Cardiac muscle cell (in vitro differentiated cells and primary cell): ENCODE measurements at regions not wholly inside any gene's neighbourhood (a gene's known extent, or its start where the extent isn't known, plus 50 kb on each side); places are given as distances from the start of the nearest gene placed in this dataset.

ENCODE experiments used
- DNase-seq, 2 donors: peaks; one replicate each; pipeline versions ENCODE4 v3.0.0 to v3.0.0-alpha.2; 2010 to 2017; ENCODE audit warnings: low read depth in 1 of 2, low spot score in 1 of 2
- H3K27ac ChIP-seq: fragments of 200-600 bp; sonication (generic); 2 replicates; pipeline ENCODE4 v1.5.1; 2016
- H3K27me3 ChIP-seq: fragments of 200-600 bp; sonication (generic); 2 replicates; pipeline ENCODE4 v1.6.0; 2016; ENCODE audit warnings: control low read depth
- H3K36me3 ChIP-seq: fragments of 200-600 bp; sonication (generic); 2 replicates; pipeline ENCODE4 v1.5.1; 2016; ENCODE audit warnings: control low read depth
- H3K4me1 ChIP-seq: fragments of 200-600 bp; sonication (generic); 2 replicates; pipeline ENCODE4 v1.8.1; 2017; ENCODE audit warnings: low read depth, mild to moderate bottlenecking, mixed run types
- H3K4me3 ChIP-seq: fragments of 200-600 bp; sonication (generic); 2 replicates; pipeline ENCODE4 v1.5.1; 2016; ENCODE audit warnings: mild to moderate bottlenecking
- H3K9me3 ChIP-seq: fragments of 200-600 bp; sonication (generic); 2 replicates; pipeline ENCODE4 v1.5.1; 2017; ENCODE audit warnings: low read depth, mild to moderate bottlenecking, control low read depth
- TF ChIP-seq, protein P1 (sequence below): IDR thresholded peaks from 2 replicates; pipeline ENCODE4 v1.5.1; 2012; ENCODE audit warnings: low read depth, mild to moderate bottlenecking, low read length

- no peak overlapping the region for H3K4me3 ChIP-seq
- H3K27ac ChIP-seq = no peak overlapping the region
- TF ChIP-seq, protein P1, sequence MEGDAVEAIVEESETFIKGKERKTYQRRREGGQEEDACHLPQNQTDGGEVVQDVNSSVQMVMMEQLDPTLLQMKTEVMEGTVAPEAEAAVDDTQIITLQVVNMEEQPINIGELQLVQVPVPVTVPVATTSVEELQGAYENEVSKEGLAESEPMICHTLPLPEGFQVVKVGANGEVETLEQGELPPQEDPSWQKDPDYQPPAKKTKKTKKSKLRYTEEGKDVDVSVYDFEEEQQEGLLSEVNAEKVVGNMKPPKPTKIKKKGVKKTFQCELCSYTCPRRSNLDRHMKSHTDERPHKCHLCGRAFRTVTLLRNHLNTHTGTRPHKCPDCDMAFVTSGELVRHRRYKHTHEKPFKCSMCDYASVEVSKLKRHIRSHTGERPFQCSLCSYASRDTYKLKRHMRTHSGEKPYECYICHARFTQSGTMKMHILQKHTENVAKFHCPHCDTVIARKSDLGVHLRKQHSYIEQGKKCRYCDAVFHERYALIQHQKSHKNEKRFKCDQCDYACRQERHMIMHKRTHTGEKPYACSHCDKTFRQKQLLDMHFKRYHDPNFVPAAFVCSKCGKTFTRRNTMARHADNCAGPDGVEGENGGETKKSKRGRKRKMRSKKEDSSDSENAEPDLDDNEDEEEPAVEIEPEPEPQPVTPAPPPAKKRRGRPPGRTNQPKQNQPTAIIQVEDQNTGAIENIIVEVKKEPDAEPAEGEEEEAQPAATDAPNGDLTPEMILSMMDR = no peak
- H3K9me3 ChIP-seq = no peaks in the 10 kb centered on the region
- H3K4me1 ChIP-seq = no peaks in the 10 kb centered on the region
- no peaks in the 10 kb centered on the region for H3K27me3 ChIP-seq
- H3K36me3 ChIP-seq = no peaks in the 10 kb centered on the region
- peak; percentile 15 to 45 for DNase-seq
These were observed 277.5 kb upstream of the AGTR2 start for GRCh38 chrX:115892787-115893671.

DNA sequence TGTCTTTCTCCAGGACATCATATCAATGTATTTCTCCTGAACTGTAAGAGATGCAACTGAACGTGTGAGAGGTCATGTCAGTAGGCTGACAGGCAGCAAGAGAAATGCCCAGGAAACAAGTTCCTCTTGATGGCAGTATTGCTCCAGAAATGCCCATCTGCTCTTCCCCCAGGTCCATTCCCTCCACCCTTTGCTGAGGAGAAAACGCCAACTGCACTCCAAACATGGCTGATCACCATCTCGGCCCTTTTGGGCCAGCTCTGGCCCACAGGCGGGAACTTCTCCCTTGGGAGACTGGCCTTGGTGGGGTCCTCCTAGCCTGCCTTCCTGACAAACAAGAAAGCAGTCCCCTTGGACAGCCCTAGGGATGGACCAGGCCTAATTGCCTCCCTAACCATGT is 276.5 kb upstream of the AGTR2 start:
- H3K9me3 ChIP-seq = no peaks in the 10 kb centered on the region
- no peaks in the 10 kb centered on the region for H3K27me3 ChIP-seq
- TF ChIP-seq, protein P1 = no peak
- no peak overlapping the region for H3K4me3 ChIP-seq
- DNase-seq = peak in 1 of 2 donors; percentile 13
- H3K4me1 ChIP-seq = no peaks in the 10 kb centered on the region
- no peaks in the 10 kb centered on the region for H3K36me3 ChIP-seq
- no peak overlapping the region for H3K27ac ChIP-seq

DNA sequence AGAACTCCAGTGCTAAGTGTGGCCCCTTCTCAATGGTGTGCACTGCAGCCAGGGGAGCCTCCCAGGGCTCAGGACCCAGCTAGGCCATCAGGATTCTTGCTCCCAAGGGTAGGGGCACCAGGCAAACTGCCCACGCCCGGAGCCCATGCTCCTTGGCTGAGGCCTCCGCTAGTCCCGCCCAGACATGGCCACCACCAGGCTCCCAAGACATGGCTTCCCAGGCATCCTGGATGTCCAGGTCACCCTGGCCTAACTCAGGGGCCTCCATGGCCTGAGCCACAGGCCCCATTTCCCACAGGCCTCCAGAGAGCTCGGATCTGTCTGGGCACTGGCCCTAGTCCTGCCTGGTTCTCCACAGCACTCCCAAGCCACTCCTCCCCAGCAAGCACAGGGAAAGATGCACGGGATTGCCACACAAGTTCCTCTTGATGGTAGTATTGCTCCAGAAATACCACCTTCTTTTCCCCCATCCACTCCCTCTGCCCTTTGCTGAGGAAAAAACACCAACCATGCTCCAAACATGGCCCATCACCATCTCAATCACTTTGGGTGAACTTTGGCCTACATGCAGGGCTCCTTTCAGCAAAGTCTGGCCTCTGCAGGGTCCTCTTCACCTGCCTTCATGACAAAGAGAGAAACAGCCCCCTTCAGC is 274.7 kb upstream of the AGTR2 start:
- H3K27ac ChIP-seq = no peak overlapping the region
- H3K36me3 ChIP-seq = no peaks in the 10 kb centered on the region
- no peak for DNase-seq
- no peaks in the 10 kb centered on the region for H3K9me3 ChIP-seq
- no peaks in the 10 kb centered on the region for H3K27me3 ChIP-seq
- H3K4me3 ChIP-seq = no peak overlapping the region
- TF ChIP-seq, protein P1 = no peak
- no peaks in the 10 kb centered on the region for H3K4me1 ChIP-seq

GRCh38 chrX:115896362-115896761 is 274.2 kb upstream of the AGTR2 start:
- no peak overlapping the region for H3K4me3 ChIP-seq
- TF ChIP-seq, protein P1 = no peak
- H3K27ac ChIP-seq = no peak overlapping the region
- no peaks in the 10 kb centered on the region for H3K36me3 ChIP-seq
- DNase-seq = no peak
- H3K9me3 ChIP-seq = no peaks in the 10 kb centered on the region
- H3K27me3 ChIP-seq = no peaks in the 10 kb centered on the region
- H3K4me1 ChIP-seq = no peaks in the 10 kb centered on the region

DNA sequence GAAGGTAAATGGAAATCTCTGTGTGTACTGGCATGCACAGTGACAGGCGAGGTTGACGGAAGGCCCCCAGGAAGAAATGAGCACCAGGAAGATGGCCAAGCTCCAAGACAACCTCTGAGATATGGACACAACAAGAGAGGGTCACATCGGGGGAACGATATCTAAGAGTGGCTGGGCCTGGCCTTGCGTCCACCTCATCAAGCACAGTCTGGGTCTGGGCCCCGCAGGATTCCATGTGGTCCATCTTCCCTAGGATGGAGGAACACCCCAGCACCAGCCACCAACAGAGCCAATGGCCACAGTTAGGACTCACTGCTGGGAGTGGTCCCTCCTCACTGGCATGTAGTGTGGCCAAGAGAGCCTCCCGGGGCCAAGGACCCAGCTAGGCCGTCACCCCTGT is 272.6 kb upstream of the AGTR2 start:
- no peaks in the 10 kb centered on the region for H3K9me3 ChIP-seq
- H3K36me3 ChIP-seq = no peaks in the 10 kb centered on the region
- TF ChIP-seq, protein P1 = no peak
- no peak for DNase-seq
- no peak overlapping the region for H3K4me3 ChIP-seq
- H3K27ac ChIP-seq = no peak overlapping the region
- no peaks in the 10 kb centered on the region for H3K4me1 ChIP-seq
- no peaks in the 10 kb centered on the region for H3K27me3 ChIP-seq
